CD8-positive, alpha-beta memory T cell (primary cell): ENCODE measurements at regions not wholly inside any gene's neighbourhood (a gene's known extent, or its start where the extent isn't known, plus 50 kb on each side); places are given as distances from the start of the nearest gene placed in this dataset.
"Not testable (repeated sequence)": the region's sequence is repeated elsewhere in the genome, so short reads cannot be mapped to it uniquely, and the experiment has no call there.

Experiments used
- CTCF ChIA-PET: fragments of 350-600 bp; sonication (Branson Sonifier 250); formaldehyde crosslinking; loops from one replicate; lab custom pipeline; 2021; ENCODE audit warnings: antibody characterized with exemption; lab: Charles Lee
- POLR2A ChIA-PET: fragments of 350-600 bp; sonication (Branson Sonifier 250); formaldehyde crosslinking; loops from one replicate; lab custom pipeline; 2021; ENCODE audit warnings: antibody characterized with exemption; lab: Charles Lee
- DNase-seq, 5 donors: peaks; one replicate each; pipeline versions ENCODE4 v3.0.0 to v3.0.0-alpha.2; 2020 to 2022; ENCODE audit warnings: mixed read lengths in 1 of 5
- H3K27ac ChIP-seq: one replicate; pipeline ENCODE4 v1.7.0; 2013; ENCODE audit warnings: low read depth, mild to moderate bottlenecking, low read length, moderate library complexity
- H3K27me3 ChIP-seq: 2 replicates; pipeline ENCODE4 v1.7.0; 2013; ENCODE audit warnings: low read length, mild to moderate bottlenecking; ENCODE audit not compliant: insufficient read depth, poor library complexity, severe bottlenecking
- H3K36me3 ChIP-seq: 2 replicates; pipeline ENCODE4 v1.7.0; 2013; ENCODE audit warnings: mild to moderate bottlenecking, low read length, moderate library complexity; ENCODE audit not compliant: insufficient read depth
- H3K4me1 ChIP-seq: 2 replicates; pipeline ENCODE4 v1.7.0; 2013; ENCODE audit warnings: mild to moderate bottlenecking, low read length, moderate library complexity; ENCODE audit not compliant: insufficient read depth
- H3K4me3 ChIP-seq: 2 replicates; pipeline ENCODE4 v1.7.0; 2013; ENCODE audit warnings: mild to moderate bottlenecking, low read length
- H3K9me3 ChIP-seq: 2 replicates; pipeline ENCODE4 v1.7.0; 2013; ENCODE audit warnings: mild to moderate bottlenecking, low read length
- H3K27ac Mint-ChIP-seq, 8 donors: one replicate each; pipeline ENCODE4 v1.8.0; 2020 to 2021; ENCODE audit warnings: mixed read lengths in 8 of 8, mild to moderate bottlenecking in 6 of 8, inconsistent platforms in 3 of 8, moderate library complexity in 3 of 8
- H3K27me3 Mint-ChIP-seq, 2 donors: one replicate each; pipeline ENCODE4 v1.8.0; 2020 to 2021; ENCODE audit warnings: mixed read lengths in 2 of 2, mild to moderate bottlenecking in 1 of 2, moderate library complexity in 1 of 2
- H3K36me3 Mint-ChIP-seq, 3 donors: one replicate each; pipeline ENCODE4 v1.8.0; 2020 to 2021; ENCODE audit warnings: mixed read lengths in 3 of 3, inconsistent platforms in 1 of 3, mild to moderate bottlenecking in 1 of 3
- H3K4me1 Mint-ChIP-seq, 3 donors: one replicate each; pipeline ENCODE4 v1.8.0; 2020 to 2021; ENCODE audit warnings: mixed read lengths in 3 of 3, inconsistent platforms in 1 of 3, mild to moderate bottlenecking in 1 of 3
- H3K4me3 Mint-ChIP-seq, 7 donors: one replicate each; pipeline ENCODE4 v1.8.0; 2020 to 2021; ENCODE audit warnings: mixed read lengths in 7 of 7, mild to moderate bottlenecking in 6 of 7, moderate library complexity in 4 of 7, inconsistent platforms in 2 of 7
- H3K9me3 Mint-ChIP-seq, 5 donors: one replicate each; pipeline ENCODE4 v1.8.0; 2020 to 2022; ENCODE audit warnings: mixed read lengths in 5 of 5, mild to moderate bottlenecking in 3 of 5, moderate library complexity in 2 of 5, inconsistent platforms in 1 of 5

DNA sequence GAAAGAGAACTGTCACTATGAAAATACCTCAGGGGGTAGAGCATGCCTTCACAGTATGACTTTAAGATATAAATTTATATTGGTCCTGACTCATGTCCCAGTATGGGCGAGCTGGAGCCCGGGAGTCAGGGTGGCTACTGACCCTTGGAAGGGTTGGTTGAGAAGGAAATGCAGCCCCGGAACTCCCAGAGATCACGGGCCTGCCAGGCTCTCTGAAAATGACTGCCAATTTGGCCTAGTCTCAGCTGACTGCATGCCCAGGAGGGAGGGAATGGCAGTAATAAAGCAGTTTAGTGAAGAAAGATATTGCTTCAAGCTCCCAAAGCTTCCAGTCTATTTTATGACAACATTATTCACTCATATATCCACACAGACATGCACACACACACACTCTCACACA lies 299.0 kb downstream of the NR2F2 start:
- Histone ChIP-seq H3K36me3 (no peaks in the 10 kb centered on the region), H3K4me3 (no peak overlapping the region), H3K4me1 (no peaks in the 10 kb centered on the region), H3K27ac (no peak overlapping the region), H3K27me3 (no peaks in the 10 kb centered on the region), H3K9me3 (no peaks in the 10 kb centered on the region)
- no peak overlapping the region for H3K27ac Mint-ChIP-seq
- DNase-seq = no peak
- CTCF ChIA-PET = no interaction called here
- no peaks in the 10 kb centered on the region for H3K36me3 Mint-ChIP-seq
- H3K9me3 Mint-ChIP-seq = peaks cover 0 to 3% (median 0%) of the 10 kb centered on the region in 5 donors
- peaks cover 0 to 4% of the 10 kb centered on the region in 2 donors for H3K27me3 Mint-ChIP-seq
- POLR2A ChIA-PET = no interaction called here
- no peaks in the 10 kb centered on the region for H3K4me1 Mint-ChIP-seq
- H3K4me3 Mint-ChIP-seq = no peak overlapping the region

DNA sequence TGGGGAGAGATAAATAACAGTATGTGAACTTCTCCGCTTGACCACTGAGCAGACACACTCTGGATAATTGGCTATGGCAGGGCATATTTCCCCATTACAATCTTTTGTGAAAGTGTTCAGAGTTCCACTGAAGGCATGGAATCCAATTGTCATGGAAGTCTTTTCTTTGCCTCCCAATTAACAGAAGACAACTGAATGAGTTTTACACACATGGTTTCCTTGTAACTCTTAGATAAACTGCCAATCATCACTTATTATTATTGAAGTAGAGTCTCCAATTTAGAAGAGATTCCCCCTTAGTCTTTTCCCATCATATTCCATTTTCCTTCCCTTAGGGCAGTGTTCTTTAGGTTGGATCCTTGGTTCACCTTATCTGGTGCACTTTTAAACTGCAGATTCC lies 308.3 kb downstream of the NR2F2 start:
- H3K27me3 ChIP-seq = no peaks in the 10 kb centered on the region

GRCh38 chr15:96645796-96646195 lies 315.3 kb downstream of the NR2F2 start:
- Histone ChIP-seq H3K36me3 (no peaks in the 10 kb centered on the region), H3K4me1 (no peaks in the 10 kb centered on the region), H3K27ac (no peak overlapping the region), H3K9me3 (no peaks in the 10 kb centered on the region), H3K27me3 (no peaks in the 10 kb centered on the region), H3K4me3 (no peak overlapping the region)
- POLR2A ChIA-PET = no interaction called here
- no peaks in the 10 kb centered on the region for H3K4me1 Mint-ChIP-seq
- H3K4me3 Mint-ChIP-seq = no peak overlapping the region
- no peaks in the 10 kb centered on the region for H3K36me3 Mint-ChIP-seq
- no peaks in the 10 kb centered on the region for H3K27me3 Mint-ChIP-seq
- DNase-seq = no peak
- H3K27ac Mint-ChIP-seq = no peak overlapping the region
- CTCF ChIA-PET = no interaction called here
- H3K9me3 Mint-ChIP-seq = peaks cover 0 to 6% (median 5%) of the 10 kb centered on the region in 5 donors

More for the DNA sequence above, 308.3 kb downstream of the NR2F2 start:
- Histone ChIP-seq H3K27ac (no peak overlapping the region), H3K9me3 (no peaks in the 10 kb centered on the region), H3K4me3 (no peak overlapping the region), H3K36me3 (no peaks in the 10 kb centered on the region), H3K4me1 (no peaks in the 10 kb centered on the region)
- Mint-ChIP-seq H3K36me3 (no peaks in the 10 kb centered on the region), H3K27ac (no peak overlapping the region), H3K27me3 (peaks cover 0 to 2% of the 10 kb centered on the region in 2 donors), H3K9me3 (peaks cover 0 to 7% (median 4%) of the 10 kb centered on the region in 5 donors), H3K4me1 (no peaks in the 10 kb centered on the region), H3K4me3 (no peak overlapping the region)
- ChIA-PET CTCF (no interaction called here), POLR2A (no interaction called here)
- no peak for DNase-seq

DNA sequence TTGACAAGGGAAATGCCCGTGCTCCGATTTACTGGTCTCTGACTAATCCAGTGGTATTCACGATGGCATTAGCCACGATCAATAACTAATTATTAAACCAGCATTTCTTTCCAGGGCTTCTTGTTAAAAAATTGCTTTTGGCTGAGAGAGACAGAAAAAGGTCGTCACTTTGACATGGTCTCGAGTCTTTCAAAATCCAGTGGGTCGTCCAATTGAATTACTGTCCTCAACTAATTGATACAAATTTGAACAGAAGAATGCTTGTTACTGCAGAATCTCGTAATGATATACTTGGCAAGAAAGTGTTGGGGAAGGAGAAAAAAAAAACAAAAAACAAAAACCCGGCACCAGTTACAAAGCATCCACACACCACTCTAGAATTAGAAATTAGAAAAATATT lies 318.4 kb downstream of the NR2F2 start:
- no peak for DNase-seq
- H3K4me1 ChIP-seq = no peaks in the 10 kb centered on the region
- Mint-ChIP-seq H3K36me3 (no peaks in the 10 kb centered on the region), H3K4me1 (no peaks in the 10 kb centered on the region), H3K27ac (no peak overlapping the region), H3K27me3 (no peaks in the 10 kb centered on the region), H3K9me3 (peaks cover 2 to 12% (median 10%) of the 10 kb centered on the region in 5 donors), H3K4me3 (no peak overlapping the region)
- ChIA-PET POLR2A (no interaction called here), CTCF (no interaction called here)
- H3K9me3 ChIP-seq = no peaks in the 10 kb centered on the region
- H3K36me3 ChIP-seq = no peaks in the 10 kb centered on the region
- no peaks in the 10 kb centered on the region for H3K27me3 ChIP-seq
- H3K27ac ChIP-seq = no peak overlapping the region
- no peak overlapping the region for H3K4me3 ChIP-seq

DNA sequence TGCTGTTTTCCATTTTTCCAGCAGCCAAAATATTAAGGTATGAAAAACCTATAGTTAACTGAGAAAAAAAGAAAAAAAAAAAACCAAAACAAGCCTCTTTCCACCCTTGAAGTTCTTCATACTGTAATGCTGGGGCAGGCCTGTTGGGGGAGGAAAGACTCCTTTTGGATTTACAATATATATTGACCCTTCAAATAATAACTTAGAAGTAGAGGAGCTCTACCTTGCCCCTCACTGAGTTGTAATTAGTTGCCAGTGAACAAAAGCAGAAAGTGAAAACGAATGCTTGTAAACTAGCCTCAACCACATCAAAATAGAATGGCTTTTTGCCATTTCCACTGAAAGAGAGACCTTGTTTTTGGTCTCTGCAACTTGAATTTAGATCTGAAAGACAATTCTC lies 326.6 kb downstream of the NR2F2 start:
- Histone ChIP-seq H3K4me1 (no peaks in the 10 kb centered on the region), H3K4me3 (no peak overlapping the region), H3K9me3 (no peaks in the 10 kb centered on the region), H3K27me3 (no peaks in the 10 kb centered on the region), H3K27ac (no peak overlapping the region), H3K36me3 (no peaks in the 10 kb centered on the region)
- H3K27ac Mint-ChIP-seq = no peak overlapping the region
- H3K36me3 Mint-ChIP-seq = no peaks in the 10 kb centered on the region
- DNase-seq = no peak
- peaks cover 0 to 15% (median 7%) of the 10 kb centered on the region in 5 donors for H3K9me3 Mint-ChIP-seq
- H3K4me1 Mint-ChIP-seq = no peaks in the 10 kb centered on the region
- no peaks in the 10 kb centered on the region for H3K27me3 Mint-ChIP-seq
- POLR2A ChIA-PET = no interaction called here
- no peak overlapping the region for H3K4me3 Mint-ChIP-seq
- CTCF ChIA-PET = no interaction called here

- H3K4me1 ChIP-seq, H3K27me3 ChIP-seq, CTCF ChIA-PET, DNase-seq, H3K9me3 ChIP-seq, H3K27ac Mint-ChIP-seq, H3K27me3 Mint-ChIP-seq, H3K9me3 Mint-ChIP-seq, H3K4me3 ChIP-seq, H3K36me3 ChIP-seq, POLR2A ChIA-PET, H3K36me3 Mint-ChIP-seq, H3K4me3 Mint-ChIP-seq, H3K4me1 Mint-ChIP-seq, H3K27ac ChIP-seq: not testable (repeated sequence)
Observed at GRCh38 chr15:96666979-96667378, 336.5 kb downstream of the NR2F2 start.

GRCh38 chr15:96670389-96670788 lies 339.9 kb downstream of the NR2F2 start:
- peaks cover 0 to 3% (median 0%) of the 10 kb centered on the region in 5 donors for H3K9me3 Mint-ChIP-seq
- ChIA-PET CTCF (no interaction called here), POLR2A (no interaction called here)
- DNase-seq = no peak
- Histone ChIP-seq H3K27ac (no peak overlapping the region), H3K9me3 (no peaks in the 10 kb centered on the region), H3K4me3 (no peak overlapping the region), H3K27me3 (no peaks in the 10 kb centered on the region), H3K36me3 (no peaks in the 10 kb centered on the region), H3K4me1 (no peaks in the 10 kb centered on the region)
- no peak overlapping the region for H3K27ac Mint-ChIP-seq
- H3K4me3 Mint-ChIP-seq = no peak overlapping the region
- no peaks in the 10 kb centered on the region for H3K36me3 Mint-ChIP-seq
- H3K4me1 Mint-ChIP-seq = no peaks in the 10 kb centered on the region
- H3K27me3 Mint-ChIP-seq = peaks cover 0 to 2% of the 10 kb centered on the region in 2 donors

DNA sequence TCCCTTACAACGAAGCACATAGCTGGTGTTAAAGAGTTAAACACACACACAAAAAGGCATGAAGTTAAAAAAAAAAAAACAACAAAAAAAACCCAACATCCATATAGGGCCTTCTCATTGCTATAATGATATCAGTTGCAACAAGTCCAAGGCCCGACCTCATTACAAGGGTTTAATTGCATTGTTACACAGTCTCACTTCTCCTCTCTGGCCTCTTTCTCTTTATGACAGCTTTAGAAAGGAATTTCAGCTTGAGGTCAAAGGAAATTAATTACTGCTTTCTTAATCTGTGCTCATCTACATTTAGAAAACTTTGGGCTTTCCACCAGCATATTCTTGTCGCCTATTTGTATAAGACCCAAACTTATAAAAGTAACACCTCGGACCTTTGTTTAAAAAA lies 342.1 kb downstream of the NR2F2 start:
- ChIA-PET POLR2A (no interaction called here), CTCF (no interaction called here)
- H3K4me3 Mint-ChIP-seq = no peak overlapping the region
- no peak overlapping the region for H3K4me3 ChIP-seq
- H3K36me3 ChIP-seq = no peaks in the 10 kb centered on the region
- H3K36me3 Mint-ChIP-seq = no peaks in the 10 kb centered on the region
- no peaks in the 10 kb centered on the region for H3K27me3 ChIP-seq
- H3K27ac ChIP-seq = no peak overlapping the region
- no peaks in the 10 kb centered on the region for H3K9me3 ChIP-seq
- H3K9me3 Mint-ChIP-seq = no peaks in the 10 kb centered on the region
- no peaks in the 10 kb centered on the region for H3K4me1 Mint-ChIP-seq
- H3K27me3 Mint-ChIP-seq = no peaks in the 10 kb centered on the region
- H3K27ac Mint-ChIP-seq = no peak overlapping the region
- no peak for DNase-seq
- no peaks in the 10 kb centered on the region for H3K4me1 ChIP-seq

- Mint-ChIP-seq H3K27me3 (no peaks in the 10 kb centered on the region), H3K27ac (no peak overlapping the region), H3K9me3 (peaks cover 0 to 4% (median 0%) of the 10 kb centered on the region in 5 donors), H3K4me1 (no peaks in the 10 kb centered on the region), H3K4me3 (no peak overlapping the region), H3K36me3 (no peaks in the 10 kb centered on the region)
- no peaks in the 10 kb centered on the region for H3K36me3 ChIP-seq
- H3K27ac ChIP-seq = no peak overlapping the region
- DNase-seq = no peak
- H3K4me1 ChIP-seq = no peaks in the 10 kb centered on the region
- ChIA-PET CTCF (no interaction called here), POLR2A (no interaction called here)
- H3K9me3 ChIP-seq = no peaks in the 10 kb centered on the region
- no peak overlapping the region for H3K4me3 ChIP-seq
- H3K27me3 ChIP-seq = no peaks in the 10 kb centered on the region
Observed at GRCh38 chr15:96678386-96678785, 347.9 kb downstream of the NR2F2 start.
